AG10803 (cell line): ENCODE measurements at regions not wholly inside any gene's neighbourhood (a gene's known extent, or its start where the extent isn't known, plus 50 kb on each side); places are given as distances from the start of the nearest gene placed in this dataset.

Source experiments
- DNase-seq: peaks from one replicate; pipeline ENCODE4 v3.0.0; 2010; ENCODE audit warnings: low read depth
- H3K4me3 ChIP-seq: 2 replicates; pipeline ENCODE4 v1.5.1; 2011; ENCODE audit warnings: mild to moderate bottlenecking, low read length, control low read depth
- TF ChIP-seq, protein P1 (sequence below): conservative IDR thresholded peaks from 2 replicates; pipeline ENCODE4 v1.5.1; 2011; ENCODE audit warnings: mild to moderate bottlenecking, low read length, control low read depth, inconsistent platforms

DNA sequence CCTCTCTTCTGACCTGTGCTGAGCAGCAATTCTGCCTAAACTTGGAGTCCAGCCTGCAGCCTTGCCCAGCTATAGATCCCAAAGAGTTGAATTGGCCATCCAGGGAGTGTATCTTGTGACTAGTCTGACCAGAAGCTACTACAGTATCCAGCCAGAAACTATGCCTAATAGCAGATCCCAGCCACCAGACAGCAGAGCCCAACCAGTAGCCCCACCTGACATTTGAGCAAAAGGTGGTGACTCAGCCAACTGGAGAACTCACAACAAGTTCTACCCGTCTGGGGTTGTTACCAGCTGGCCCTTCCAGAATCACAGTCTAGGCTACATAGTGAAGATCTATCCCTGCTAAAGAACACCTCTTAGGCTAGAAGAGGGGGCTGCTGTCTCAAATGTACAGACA, 315.0 kb downstream of the CRPPA start:
- H3K4me3 ChIP-seq: no peak overlapping the region
- TF ChIP-seq, protein P1, sequence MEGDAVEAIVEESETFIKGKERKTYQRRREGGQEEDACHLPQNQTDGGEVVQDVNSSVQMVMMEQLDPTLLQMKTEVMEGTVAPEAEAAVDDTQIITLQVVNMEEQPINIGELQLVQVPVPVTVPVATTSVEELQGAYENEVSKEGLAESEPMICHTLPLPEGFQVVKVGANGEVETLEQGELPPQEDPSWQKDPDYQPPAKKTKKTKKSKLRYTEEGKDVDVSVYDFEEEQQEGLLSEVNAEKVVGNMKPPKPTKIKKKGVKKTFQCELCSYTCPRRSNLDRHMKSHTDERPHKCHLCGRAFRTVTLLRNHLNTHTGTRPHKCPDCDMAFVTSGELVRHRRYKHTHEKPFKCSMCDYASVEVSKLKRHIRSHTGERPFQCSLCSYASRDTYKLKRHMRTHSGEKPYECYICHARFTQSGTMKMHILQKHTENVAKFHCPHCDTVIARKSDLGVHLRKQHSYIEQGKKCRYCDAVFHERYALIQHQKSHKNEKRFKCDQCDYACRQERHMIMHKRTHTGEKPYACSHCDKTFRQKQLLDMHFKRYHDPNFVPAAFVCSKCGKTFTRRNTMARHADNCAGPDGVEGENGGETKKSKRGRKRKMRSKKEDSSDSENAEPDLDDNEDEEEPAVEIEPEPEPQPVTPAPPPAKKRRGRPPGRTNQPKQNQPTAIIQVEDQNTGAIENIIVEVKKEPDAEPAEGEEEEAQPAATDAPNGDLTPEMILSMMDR: no peak
- no peak for DNase-seq

DNA sequence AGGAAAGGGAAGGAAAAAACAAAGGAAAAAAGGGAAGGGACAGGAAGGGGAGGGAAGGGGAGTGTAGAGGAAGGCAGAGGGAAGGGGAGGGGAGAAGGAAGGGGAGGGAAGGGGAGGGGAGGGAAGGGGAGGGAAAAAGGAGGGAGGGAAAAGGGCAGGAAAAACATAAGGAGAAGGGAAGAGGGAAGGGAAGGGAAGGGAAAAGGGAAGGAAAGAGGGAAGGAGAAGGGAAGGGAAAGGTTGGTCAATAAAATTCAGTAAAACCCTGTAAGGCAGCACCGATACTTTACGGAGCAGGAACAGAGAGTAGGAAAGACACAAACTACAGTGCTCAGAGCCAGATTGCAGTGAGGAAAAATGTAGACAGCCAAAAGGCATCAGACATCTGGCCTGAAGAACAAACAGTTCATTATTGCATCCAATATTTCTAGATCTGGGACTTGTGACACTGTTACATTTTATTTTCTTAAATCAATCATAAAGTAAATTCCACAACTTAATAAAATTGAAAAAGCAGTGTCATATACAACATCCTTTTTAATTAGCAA, 322.0 kb downstream of the CRPPA start:
- TF ChIP-seq, protein P1: no peak
- H3K4me3 ChIP-seq: no peak overlapping the region
- DNase-seq: no peak

DNA sequence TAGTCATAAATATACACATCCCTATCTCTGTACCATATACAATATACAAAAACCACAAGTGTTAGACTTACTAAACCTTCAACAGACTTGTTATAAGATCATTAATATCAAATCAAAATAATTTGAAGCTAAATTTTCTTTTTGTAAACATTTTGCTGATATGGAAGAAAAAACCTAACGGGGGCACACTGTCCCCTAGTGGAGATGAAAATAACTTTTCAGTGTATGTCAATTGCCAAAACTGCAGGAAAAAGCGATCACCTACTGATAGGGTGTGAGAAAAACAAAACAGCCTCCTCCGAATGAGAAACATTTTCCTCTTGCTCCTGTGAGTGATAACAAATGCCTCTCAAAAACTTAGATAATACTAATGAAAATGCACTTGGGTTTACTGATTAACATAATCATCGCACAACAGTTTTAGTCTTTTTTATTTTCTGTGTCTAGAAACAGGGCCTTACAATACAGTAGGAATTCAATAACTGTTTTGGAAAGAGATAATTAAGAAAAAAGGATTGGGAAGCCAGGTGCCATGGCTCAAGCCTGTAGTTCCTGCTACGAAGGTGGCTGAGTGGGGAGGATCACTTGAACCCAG, 322.7 kb downstream of the CRPPA start:
- H3K4me3 ChIP-seq: no peak overlapping the region
- DNase-seq: peak; percentile 12
- TF ChIP-seq, protein P1: peak; percentile 71

DNA sequence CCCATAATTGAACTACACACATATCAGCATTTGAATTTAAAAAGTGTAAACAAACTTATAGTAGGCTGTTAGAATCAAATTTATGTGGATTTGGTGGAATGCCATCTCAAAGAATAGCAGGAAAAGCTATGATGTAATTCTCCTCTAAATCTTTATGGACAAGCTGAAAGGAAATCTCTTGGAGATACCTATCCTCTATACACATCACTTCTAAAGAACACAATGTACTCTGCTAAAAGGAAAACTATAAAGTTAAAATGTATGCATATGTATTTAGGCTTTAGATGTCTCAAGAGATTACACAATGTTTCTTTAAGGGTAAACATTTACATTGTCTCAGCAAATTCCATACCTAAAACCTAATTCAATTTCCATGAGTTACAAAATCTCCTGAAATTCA, 323.3 kb downstream of the CRPPA start:
- no peak for DNase-seq

DNA sequence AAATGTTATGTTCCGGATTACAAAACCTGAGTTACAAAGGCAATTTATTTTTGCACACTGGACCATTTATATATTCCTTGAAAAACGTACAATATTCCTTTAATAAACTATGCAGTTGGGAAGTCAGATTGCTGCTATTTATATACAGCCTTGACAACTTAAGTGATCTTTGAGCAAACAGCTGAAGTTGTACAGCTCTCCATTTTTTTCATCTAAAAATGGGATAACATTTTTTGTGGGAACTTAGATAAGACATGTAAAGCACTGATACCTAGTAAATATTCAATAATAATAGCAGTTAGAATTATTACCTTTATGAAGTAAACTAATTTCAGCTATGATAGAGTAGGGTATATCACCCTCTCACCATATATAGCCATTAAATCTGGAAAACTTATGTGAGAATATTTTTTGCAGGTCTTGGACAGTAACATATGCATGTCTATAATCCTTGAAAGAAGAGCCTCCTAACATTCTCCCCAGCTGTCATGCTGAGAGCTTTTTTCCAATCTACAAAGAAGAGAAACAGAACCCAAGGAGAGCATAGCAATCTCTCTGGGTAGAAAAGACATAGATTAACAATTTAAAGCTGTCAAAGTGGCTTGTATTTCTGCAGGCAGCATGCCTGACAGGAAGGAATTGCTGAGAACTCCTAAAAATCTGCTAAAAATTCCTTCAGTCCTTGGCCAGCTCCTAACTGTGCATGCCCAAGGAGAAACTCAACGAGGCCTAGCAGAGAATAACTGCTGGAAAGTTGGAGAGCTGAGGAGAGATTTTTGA, 326.0 kb downstream of the CRPPA start:
- H3K4me3 ChIP-seq: no peak overlapping the region
- no peak for DNase-seq
- TF ChIP-seq, protein P1: no peak

More for the DNA sequence above, 323.3 kb downstream of the CRPPA start:
- TF ChIP-seq, protein P1: no peak
- H3K4me3 ChIP-seq: no peak overlapping the region

DNA sequence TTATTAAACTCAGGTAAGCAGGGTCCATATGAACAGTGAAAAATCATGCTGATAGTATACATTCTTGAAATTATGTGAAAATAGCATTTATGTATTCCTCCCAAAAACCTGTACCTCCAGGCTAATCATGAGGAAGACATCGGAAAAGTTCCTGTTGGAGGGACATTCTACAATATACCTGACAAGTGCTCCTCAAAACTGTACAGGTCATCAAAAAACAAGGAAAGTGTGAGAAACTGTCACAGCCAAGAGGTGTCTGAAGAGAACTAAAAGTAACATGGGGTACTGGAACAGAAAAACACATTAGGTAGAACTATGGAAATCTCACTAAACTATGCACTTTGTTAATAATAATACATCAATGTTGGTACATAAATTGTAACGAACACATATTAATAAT, 326.7 kb downstream of the CRPPA start:
- no peak overlapping the region for H3K4me3 ChIP-seq
- DNase-seq: no peak
- TF ChIP-seq, protein P1: no peak

DNA sequence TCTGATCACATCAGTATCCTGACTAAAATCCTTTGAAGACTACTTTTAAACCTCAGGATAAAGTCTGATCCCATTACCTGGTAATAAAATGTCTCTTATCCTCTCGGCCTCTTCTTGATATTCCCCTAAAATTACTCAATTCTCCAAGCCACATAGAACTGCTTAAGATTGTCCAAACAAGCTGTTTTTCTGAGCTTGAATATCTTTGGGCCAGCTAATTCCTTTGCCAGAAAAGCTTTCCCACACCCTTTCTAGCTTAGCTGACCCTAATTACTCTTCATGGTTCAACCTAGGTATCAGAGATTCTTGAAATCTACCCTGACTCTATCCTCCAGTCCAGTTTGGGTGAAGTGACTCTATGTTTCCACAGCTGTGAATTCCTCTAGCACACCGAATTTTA, 328.6 kb downstream of the CRPPA start:
- TF ChIP-seq, protein P1: no peak
- no peak for DNase-seq
- no peak overlapping the region for H3K4me3 ChIP-seq
